ENCODE measurements at regions not wholly inside any gene's neighbourhood (a gene's known extent, or its start where the extent isn't known, plus 50 kb on each side); places are given as distances from the start of the nearest gene placed in this dataset.

DNA sequence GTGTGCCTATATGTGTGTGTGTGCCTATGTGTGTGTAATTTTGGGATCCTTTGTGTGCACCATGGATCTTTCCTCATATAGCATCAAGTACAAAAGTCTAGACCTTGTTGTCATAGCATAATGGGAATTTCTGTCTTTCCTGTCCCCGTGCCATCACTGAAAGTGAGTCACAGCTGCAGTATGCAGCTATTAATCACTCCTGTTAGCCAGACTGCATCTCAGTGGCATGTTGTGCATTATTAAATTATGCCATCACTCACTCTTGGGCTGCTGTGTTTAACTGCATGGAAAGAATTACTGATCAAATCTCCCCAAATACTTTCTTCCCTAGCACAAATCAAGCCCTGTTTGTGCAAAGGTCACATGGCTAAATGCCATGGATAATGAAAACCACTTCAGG is 92.4 kb downstream of the CBLN1 start:
- TF ChIP-seq POLR2A (IDR thresholded peaks at IDR 0.05; ENCODE audit: low read depth, low read length) (no peak), SPI1 (IDR thresholded peaks at IDR 0.05; ENCODE audit: low read depth, low read length) (no peak), POLR2AphosphoS5 (IDR thresholded peaks at IDR 0.05; ENCODE audit: low read depth, low read length) (no peak), TAF1 (IDR thresholded peaks at IDR 0.05; ENCODE audit: low read depth, low read length) (no peak), PAX5 (IDR thresholded peaks at IDR 0.05; ENCODE audit: insufficient read depth, low read length, severe bottlenecking) (no peak), POU2F2 (IDR thresholded peaks at IDR 0.05; ENCODE audit: low read depth, low read length) (no peak)

All from GM12891 (cell line).